ENCODE measurements at regions not wholly inside any gene's neighbourhood (a gene's known extent, or its start where the extent isn't known, plus 50 kb on each side); places are given as distances from the start of the nearest gene placed in this dataset.
"Not testable (repeated sequence)": the region's sequence is repeated elsewhere in the genome, so short reads cannot be mapped to it uniquely, and the experiment has no call there.

DNA sequence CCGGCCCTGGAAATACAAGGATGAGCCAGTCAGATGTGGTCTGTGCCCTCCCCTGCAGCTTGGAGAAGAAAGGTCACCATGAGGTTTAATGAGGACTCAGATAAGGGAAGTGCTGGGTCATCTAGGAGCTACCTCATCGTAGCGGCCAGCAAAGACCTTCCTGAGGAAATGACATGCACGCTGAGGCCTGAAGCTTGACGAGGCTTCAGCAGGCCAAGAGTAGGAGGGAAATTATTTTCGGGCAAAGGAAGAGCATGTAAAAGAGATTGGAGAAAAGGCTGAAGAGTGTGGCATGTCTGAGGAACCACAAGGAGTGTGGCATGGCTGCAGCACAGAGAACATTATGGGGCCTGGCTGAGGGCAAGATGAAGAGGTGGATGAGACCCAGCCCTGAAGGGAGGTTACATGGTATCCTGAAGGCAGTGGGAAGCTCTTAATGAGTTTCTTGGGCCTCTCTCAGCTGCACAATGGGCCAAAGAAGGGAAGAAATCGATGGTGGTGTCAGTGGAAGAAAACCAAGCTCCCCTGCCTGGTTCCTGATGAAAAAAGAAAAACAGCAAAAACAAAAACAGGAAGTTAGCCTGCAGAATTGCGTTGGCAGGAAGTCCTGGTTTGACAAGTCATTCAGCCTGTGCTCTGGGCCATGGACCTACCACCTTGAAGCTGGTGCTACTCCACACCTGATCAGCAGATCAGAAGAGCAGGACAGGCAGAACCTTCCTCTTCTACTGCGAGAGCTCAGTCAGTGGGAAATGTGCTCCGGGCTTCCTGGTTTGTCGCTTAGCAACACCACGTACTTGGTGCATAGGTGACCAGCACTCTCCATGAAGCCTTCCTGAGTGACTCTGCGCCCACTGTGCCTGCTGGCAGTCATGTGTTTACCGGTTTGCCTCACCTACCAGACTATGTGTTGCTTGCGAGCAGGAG, 134.5 kb upstream of the KLF3 start:
- DNase-seq, result no peak

DNA sequence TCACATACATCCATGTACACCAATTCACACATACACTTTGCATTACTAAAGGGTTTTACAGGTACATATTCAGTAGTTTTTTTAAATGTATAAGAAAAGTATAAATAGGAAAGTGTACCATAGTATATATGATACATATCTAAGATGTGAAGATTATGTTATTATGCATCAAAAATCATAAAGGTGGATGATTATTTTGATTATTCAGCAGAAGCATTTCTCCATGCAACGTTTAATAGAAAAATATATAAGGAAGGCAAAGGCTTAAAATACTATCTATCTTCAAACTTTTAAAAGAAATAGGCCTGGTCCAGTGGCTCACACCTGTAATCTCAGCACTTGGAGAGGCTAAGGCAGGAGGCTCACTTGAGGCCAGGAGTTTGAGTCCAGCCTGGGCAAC, 133.5 kb upstream of the KLF3 start:
- no peak for DNase-seq

DNA sequence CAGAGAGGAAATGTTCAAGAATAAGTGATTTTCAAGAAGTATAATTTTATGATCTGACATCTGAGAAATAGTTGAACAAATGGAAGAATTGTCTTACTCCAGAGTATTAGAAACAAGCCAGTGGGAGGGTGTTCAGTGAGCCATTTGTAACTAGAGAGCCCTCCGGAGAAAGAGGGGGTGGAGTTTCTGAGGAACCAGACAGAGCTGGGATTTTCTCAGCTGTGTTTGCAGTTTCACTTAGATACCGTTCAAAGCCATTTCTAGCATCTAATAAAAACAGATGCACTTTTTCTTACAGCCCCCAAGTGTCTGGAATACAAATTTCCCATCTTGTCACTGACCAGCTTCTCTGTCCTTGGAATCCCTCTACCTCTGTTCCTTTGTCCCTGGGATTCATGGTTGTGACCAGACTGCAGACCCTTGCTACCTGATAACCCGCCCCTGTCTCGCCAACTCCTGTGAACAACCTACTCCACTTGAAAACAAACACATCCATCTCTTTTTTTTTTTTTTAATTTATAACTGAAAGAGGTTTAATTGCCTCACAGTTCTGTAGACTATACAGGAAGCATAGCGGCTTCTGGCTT, 132.8 kb upstream of the KLF3 start:
- no peak for DNase-seq

DNA sequence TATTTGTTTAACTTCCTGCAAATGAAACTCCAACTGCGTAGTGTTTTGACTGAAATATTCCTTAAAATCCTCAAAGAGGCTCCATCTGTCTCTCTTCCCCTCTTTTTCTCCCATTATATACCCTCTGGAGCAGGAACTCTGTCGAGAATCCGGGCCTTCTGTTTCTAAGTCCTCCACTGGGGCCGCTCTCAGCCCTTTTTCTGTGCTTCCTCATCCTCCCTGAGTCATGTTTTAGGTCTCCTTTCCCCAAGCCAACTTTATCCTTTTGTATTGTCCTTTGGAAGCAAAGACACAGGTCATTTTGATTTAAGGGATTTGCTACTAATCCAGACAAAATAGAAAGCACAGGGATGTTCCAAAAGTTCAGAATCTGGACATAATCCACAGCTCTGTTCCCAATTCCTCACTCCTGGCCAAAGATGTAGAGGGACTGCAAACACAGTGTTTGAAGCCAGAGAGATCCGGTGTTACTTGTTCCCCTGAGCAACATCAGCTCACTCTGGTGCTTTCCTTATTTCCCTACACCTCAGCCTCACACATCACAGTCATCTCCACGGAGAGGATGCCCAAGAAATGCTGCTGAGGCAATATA, 131.0 kb upstream of the KLF3 start:
- no peak for DNase-seq

DNA sequence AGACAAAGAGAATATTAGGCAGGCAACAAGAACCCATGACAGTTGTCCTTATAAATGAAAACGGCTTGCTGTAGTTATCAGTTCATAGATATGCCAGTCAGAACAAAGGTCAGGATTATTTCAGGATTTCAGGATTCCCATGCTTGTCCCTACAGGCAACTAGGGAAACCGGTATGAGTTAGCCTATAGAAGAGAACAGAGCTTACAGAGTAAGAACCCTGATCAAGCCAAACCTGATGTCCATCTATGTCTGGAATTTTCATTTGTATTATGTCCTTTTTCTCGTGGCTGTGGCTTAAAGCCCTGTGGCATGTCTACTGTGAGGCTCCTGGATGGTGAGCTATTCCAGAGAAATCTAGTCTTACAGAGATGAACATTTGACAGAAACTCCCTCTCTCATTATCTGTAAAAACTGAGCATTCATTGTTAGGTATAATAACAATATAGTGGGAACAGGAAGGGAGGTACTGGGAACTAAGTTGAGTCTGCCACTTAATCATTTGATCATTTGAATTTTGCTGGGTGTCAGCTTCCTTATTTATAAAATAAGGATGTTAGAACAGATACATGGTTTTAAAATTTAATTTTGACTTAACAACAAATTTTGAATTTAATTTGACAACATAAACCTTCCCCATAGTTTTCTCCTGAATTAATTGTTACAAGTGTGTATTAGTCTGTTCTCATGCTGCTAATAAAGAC, 129.5 kb upstream of the KLF3 start:
- no peak for DNase-seq

DNA sequence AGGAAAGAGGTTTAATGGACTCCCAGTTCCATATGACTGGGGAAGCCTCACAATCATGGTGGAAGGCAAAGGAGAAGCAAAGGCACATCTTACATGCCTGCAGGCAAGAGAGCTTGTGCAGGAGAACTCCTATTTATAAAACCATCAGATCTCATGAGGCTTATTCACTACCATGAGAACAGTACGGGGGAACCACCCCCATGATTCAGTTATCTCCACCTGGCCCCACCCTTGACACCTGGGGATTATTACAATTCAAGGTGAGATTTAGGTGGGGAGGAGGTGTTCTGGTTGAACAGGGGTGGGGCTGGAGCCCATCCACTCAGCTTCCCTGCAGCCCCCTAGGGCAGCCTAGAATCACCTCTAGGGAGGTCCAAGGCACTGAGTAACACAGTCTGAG, 128.9 kb upstream of the KLF3 start:
- DNase-seq, result not testable (repeated sequence)

DNA sequence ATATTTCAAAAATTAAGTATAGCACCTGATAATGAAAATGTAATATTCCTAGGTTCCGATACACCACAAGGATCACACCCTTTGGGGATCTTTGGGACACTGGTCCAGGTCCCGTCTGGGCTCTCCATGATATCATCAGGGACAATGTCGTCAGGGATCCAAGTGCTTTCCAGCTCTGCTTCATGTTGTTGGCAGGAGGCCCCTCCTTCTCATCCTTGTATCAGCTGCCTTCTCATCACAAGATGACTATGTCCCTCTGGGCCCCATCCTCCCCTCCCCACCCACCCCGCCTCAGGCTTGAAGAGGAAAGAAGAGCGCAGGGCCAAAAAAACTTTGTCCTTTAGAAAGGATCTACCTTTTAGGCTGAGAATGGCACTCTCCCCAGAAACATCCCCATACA, 128.3 kb upstream of the KLF3 start:
- DNase-seq, result no peak

DNA sequence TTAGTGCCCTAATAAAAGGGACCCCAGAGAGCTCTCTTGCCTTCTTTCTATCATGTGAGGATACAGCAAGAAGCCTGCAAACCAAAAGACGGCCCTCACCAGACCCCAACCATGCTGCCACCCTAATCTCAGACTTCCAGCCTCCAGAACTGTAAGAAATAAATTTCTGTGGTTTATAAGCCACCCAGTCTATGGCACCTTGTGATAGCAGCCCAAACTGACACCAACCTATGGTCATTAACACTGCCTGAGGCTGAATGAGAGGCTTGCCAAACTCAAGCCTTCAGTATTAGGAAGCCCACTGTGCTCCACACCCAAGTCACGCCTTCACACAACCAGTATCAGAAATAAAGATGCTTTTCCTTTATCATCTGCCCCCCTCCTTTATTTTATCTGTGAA, 127.3 kb upstream of the KLF3 start:
- DNase-seq, result no peak

DNA sequence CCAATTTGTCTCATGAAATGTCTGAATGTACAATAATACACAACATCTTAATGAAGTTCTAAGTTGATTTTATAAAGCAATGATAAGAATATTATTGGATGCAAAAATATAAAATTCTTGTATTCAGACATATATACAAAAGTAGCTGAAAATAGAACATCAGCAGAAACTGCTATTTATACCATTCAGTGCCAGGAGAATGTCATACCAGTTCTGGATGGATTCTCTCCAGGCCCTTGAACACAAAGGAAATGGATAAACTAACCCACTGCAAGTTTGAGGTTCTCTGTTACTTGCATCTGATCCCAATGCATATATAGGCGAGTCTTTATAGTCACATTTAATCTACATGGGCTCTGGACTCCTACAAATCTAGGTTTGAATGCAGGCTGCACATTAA, 126.3 kb upstream of the KLF3 start:
- DNase-seq, result no peak

DNA sequence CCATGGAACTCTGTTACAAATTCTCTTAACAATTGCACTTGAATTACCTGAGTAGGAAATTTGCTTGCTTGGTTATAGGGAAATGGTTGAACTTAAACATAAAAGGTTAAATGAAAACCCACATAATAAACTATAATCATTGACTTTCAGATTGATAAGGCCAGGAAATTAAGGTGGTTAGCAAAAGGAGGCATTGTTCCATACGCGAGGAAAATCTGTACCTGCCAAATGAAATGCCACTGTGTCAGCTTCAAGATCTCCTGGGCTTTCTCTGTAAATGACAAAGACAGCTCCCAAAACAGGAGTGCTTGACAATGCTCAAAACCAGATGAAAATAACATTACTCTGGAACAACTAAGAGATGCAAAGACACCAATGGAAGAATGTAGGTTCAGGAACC, 125.5 kb upstream of the KLF3 start:
- no peak for DNase-seq

DNA sequence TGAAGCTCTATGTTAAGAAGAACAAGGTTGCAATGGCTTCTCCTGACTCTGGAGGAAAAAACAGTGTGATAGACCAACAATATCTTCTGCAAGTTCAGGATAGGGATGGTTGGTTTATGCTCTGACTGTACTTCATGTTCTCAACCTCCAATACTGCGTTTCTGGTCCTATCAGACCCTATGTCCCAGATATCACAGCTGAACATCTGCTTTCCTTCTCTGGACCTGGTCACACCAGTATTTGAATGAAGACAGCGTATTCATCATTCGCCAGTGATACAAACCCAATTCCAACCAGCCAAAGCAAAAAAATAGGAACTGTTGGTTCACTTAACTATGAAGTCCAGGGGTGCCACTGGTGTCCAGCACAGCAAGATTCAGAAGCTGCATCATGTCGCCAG, 124.5 kb upstream of the KLF3 start:
- DNase-seq, result no peak

DNA sequence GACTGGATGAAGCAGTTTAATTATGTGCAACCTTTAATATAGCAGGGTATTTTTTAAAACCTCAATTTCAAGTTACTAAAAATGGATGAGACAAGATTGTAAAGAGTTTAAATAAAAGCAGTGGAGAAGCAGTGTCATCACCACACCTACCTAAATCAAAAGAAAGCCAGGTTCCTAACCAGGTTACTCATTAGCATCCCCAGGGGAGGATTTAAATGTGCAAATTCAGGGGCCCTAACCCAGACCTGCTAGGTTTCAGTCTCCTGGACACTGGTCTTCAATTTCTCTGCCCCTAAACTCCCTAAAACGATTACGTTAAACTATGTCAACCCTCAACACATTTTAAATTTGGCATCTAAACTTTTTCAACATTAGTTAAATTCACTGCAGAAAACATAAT, 116.9 kb upstream of the KLF3 start:
- DNase-seq, result no peak

DNA sequence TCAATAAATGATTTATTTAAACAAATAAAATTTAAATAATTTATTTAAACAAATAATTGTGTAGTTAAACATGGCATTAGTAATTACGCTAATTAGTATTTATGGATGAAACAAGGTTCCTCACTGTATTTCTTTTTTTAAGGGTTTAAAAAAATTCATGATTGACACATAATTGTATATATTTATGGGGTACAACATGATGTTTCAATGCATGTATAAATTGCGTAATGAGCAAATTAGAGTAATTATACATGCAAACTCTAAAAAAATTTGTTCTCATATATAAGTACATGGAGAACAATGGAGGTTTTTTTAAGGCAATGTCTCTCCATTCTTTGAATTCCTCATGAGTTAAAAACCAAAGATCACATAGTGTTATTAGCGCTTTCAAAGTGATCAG, 115.7 kb upstream of the KLF3 start:
- DNase-seq, result no peak

DNA sequence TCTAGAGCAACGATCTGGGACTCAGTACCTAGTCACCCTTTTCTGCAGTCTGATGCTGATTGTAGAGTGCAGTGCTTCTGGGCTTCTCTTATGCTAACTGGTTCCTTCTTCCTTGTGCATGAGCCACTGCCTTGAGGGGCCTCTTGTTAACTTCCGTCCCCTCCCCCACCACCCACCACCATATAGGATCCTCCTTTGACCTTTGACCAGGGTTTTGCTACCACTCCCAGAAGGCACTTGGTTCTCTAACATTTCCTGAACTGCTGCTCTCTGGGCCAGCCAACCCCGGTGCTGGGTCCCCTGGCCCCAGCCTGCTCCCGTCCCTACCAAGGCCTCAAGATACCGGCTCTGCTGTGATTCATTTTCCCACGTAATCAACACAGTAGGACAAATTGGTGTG, 104.6 kb upstream of the KLF3 start:
- no peak for DNase-seq

DNA sequence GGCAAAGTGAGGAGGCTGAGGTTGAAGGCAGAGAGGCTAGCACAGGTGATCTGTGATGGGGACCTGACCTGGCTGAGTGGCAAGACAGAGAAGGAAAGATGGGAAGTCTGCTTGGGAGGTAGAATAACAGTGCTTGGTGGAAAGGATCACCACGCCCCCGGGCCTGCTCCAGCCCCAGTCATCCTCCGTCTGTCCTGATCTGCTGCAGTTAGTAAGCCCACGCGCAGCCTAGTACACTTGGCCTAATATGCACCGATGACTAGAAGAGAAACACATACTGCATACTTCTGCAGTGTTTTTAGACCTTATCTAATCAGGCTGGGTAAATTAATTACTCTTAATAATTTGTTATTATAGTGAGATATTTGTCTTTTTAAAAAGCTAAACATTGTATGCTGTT, 103.7 kb upstream of the KLF3 start:
- DNase-seq, result no peak

DNA sequence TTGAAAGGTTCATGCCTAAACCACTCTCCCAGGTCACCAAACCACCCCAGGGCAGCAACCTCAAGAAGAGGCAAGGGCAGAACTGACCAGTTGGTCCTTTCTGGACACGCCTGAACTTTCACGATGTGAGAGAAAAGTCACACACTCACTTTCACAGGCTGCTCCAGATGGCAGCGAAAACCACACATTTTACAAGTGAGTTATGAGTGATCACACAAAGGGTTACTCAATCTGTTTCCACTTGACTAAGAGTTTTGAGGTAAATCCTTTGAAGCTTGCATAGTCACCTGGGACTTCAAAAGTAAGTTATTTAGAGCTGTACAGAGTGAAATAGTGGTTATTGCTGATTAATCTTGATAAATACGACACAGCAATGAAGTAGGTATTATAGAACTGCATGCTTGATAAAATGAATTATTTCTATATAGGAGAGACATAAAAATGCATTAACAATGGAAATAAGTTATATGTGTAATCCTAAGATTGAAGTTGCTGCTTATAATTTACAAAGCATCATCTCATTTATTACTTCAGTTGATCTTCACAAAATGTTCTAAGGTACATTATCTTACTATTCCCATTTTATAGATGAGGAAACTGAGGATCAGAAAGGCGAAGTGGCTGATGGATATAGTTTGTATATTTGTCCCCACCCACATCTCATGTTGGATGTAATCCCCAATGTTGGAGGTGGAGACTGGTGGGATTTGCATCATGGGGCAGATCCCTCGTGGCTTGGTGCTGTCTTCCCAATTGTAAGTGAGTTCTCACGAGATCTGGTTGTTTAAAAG, 103.0 kb upstream of the KLF3 start:
- no peak for DNase-seq

DNA sequence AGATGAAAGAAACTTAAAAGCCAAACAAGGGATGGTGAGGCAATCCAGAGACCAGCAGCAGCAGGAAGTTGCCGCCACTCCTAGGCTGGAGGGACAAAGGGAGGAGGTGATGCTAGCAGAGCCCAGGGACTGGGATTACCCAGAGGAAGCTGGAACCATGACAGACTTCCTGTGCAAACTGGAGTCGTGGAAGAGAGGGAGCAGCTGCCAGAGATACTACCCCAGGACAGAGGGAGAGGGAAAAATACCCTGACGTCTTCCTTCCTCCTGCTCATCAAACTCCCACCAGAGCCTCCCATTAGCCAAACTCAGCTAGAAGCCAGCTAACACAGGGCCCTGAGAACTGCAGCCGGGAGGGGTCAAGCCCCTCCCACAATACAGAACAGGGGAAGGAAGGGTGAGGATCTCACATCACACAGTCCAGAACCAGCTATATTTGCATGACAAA, 101.2 kb upstream of the KLF3 start:
- no peak for DNase-seq

DNA sequence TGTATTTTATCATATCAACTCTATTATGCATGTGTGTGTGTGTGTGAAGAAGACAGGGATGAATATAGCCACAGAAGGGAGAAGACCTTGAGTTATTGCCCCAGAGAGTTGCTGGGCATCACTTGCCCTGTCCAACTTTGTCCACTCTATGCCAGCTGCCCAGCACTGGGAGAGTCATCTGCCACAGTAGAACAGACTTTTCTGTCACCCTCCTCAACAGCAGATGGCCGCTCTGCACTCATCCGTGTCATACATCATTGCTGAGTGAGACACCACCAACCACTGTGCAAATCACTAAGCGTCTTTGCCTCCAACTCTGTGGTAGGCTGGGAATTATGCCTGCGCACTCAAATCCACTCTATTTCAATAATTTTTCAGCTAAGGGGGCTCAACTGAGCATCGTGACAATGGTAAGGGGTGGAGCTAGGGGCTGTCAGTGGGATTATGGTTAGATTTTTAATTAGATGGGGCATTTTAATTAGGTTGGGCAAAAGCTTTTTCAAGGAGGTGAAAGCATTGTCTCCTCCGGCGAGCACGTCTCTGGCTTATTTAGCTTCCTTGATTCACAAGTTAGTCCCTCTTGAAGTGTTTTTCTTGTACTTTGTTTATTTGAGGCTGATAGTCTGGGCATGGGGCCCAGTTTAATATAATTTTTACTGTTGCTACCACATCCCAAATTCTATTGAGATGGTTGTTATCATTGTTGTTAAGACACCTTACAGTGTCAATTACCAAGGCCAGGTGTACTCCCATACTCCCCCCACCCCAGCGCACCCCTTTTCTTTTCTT, 100.1 kb upstream of the KLF3 start:
- DNase-seq, result peak; percentile 65

DNA sequence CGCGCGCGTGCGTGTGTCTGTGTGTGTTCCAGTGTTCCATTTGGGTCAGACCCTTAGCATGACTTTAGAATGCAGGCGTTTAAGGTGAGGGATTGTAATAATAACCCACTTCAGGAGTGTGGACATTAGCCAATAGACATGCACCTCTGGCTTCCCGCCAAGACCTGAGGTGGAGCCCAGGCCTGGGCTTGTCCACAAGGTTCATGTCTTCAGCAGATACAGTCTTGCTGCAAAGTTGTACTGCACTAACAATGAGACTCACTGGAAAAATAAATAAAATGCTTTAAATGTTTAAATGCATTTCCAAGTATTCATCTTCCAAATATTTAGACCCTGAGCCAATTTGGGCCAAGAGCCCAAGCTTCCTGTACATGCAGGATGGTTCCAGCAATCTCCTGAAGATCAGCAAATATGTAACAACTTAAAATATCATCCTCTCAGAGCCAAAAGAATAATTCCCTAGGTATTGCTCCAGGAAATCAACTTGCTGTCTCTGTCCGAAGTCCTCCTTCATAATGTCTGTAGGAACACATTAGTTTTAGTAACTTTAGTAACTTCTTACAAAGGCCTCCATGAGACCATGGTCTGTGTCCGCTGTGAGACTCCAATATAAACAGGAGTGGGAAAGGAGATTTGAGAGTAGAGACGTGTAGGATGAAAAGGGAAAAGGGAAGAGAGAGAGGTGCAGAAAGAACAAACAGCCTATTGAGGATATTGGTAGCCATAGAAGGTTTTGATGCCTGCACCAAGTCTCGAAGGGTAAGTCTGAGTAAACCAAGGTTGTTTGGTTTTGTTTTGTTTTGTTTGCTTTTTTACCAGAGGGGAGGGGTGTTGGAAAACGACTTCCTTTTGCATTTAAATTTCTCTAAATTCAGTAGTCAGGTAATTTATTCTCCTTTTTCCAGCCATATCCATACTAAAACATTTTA, 98.5 kb upstream of the KLF3 start:
- DNase-seq, result no peak

DNA sequence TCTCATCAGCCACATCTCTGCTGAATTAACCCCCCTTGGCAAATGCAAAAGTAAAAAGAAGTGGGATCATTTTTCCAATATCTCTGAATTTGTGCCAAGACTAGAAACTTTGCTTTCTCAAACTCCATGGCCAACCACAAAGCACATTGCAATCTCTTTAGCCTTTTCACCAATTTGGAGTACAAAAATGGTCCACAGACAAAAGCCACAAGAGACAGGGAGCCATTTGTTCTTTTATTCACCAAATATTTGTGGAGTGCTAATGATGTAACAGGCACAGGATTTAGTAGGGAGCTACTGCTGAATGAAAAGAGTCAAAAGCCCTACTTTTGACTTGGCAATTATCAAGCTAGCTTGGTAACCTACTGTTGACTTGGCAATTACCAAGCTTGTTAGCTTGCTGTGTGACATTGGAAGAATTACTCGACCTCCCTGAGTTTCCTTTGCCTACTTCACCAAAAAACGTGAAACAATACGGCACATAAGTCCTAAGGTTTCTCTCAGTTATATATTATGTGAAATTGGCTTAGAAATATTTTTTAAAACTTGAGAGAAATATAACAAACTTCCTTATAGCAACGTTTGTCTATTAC, 97.1 kb upstream of the KLF3 start:
- DNase-seq, result no peak
